Esophagus squamous epithelium (tissue), 5 donors: ENCODE measurements at regions not wholly inside any gene's neighbourhood (a gene's known extent, or its start where the extent isn't known, plus 50 kb on each side); places are given as distances from the start of the nearest gene placed in this dataset.
"Not testable (repeated sequence)": the region's sequence is repeated elsewhere in the genome, so short reads cannot be mapped to it uniquely, and the experiment has no call there.

Experiments
- DNase-seq: peaks from one replicate; lab custom pipeline; 2025; lab: John Stamatoyannopoulos, UW
- H3K27ac ChIP-seq, 4 donors: fragments of 200-600 bp; sonication (generic); one replicate each; pipeline ENCODE4 v1.5.1; 2016 to 2019; ENCODE audit warnings: mild to moderate bottlenecking in 1 of 4
- H3K27me3 ChIP-seq, 4 donors: fragments of 200-600 bp; sonication (generic); 1 replicate in 3 of 4; 2 replicates in 1 of 4; pipeline versions ENCODE4 v1.5.1 to v1.6.0; 2017 to 2021; ENCODE audit warnings: antibody characterized with exemption in 1 of 4
- H3K36me3 ChIP-seq, 3 donors: fragments of 200-600 bp; sonication (generic); one replicate each; pipeline ENCODE4 v1.5.1; 2016 to 2019
- H3K4me1 ChIP-seq, 3 donors: fragments of 200-600 bp; sonication (generic); one replicate each; pipeline ENCODE4 v1.5.1; 2017 to 2019
- H3K4me3 ChIP-seq, 4 donors: fragments of 200-600 bp; sonication (generic); 1 replicate in 3 of 4; 2 replicates in 1 of 4; pipeline ENCODE4 v1.5.1; 2016 to 2019; ENCODE audit warnings: mild to moderate bottlenecking in 2 of 4, moderate library complexity in 1 of 4
- H3K9me3 ChIP-seq, 3 donors: fragments of 200-600 bp; sonication (generic); one replicate each; pipeline ENCODE4 v1.5.1; 2016 to 2019
- POLR2A ChIP-seq, 4 donors: fragments of 450-650 bp; IDR thresholded peaks; one replicate each; pipeline ENCODE4 v1.6.1; 2017; ENCODE audit warnings: antibody characterized with exemption in 4 of 4, mild to moderate bottlenecking in 4 of 4, moderate library complexity in 3 of 4
- WGBS, 2 donors: methylation state at CpG; one replicate each; pipeline ENCODE4 v1.1.5; 2018; 5-methylcytosine and 5-hydroxymethylcytosine counted together
- intact Hi-C: fragments of 100-400 bp; cut with DNase I; formaldehyde crosslinking; loops from one replicate; pipeline ENCODE4 v1.15.0; 2022
- TF ChIP-seq, protein P1 (sequence below), 6 experiments: fragments of 450-650 bp in 4 of 6; fragments of 200-600 bp in 2 of 6; sonication (generic) in 2 of 6; IDR thresholded peaks; one replicate each; pipeline ENCODE4 v1.5.1; 2016 to 2019; ENCODE audit warnings: antibody characterized with exemption in 6 of 6, mild to moderate bottlenecking in 4 of 6, moderate library complexity in 4 of 6
- donor health status: DM: yes; HTN: yes; CAD: no.

DNA sequence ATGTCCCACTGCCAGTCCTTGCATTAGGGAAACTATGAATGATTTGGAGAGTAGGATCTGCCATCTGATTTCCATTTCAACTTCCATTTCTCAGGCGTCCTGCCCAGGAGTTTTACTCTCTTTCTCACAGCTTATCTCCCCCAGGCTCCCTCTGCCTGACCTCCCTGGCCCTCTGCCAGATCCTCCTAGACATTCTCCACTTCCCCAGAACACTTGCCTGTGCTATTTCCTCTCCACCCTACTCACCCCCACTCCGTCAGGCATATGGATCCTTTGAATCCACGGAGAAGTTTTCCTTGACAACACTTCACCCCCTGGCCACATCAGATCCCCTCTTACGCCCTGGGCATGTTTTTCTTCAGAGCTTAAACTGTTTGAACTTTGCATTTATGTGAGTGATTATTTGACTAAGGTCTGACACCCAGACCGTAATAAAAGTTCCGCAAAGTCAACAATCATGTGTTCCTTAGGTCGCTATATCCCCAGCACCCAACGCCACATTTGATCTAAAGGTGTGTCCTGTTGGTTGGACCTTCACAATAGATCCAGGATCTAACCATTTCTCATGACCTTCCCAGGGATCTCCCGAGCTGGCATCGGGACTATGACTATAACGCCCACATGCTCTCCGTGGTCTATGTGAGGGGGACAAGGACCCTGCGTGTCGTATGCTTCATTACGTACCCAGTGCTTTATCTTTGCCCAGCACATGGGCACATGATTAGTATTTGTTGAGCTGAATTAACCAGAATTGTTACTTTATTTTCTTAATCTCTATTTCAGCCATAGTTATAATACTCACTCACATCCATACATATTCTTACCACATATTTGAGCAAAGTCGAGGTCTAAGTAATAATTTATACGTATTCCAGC lies 255.8 kb upstream of the FOXN3 start:
- DNase-seq = no peak
- WGBS, 2 donors = 80 to 83% methylated on average over 17 of the region's 17 CpGs
- no peaks in the 10 kb centered on the region for H3K9me3 ChIP-seq
- H3K27ac ChIP-seq = no peak overlapping the region
- intact Hi-C loops = no loop called here
- H3K4me1 ChIP-seq = peaks cover 0 to 3% (median 0%) of the 10 kb centered on the region in 3 donors
- no peaks in the 10 kb centered on the region for H3K36me3 ChIP-seq
- TF ChIP-seq POLR2A (IDR thresholded peaks at IDR 0.05) = no peak
- TF ChIP-seq, protein P1, sequence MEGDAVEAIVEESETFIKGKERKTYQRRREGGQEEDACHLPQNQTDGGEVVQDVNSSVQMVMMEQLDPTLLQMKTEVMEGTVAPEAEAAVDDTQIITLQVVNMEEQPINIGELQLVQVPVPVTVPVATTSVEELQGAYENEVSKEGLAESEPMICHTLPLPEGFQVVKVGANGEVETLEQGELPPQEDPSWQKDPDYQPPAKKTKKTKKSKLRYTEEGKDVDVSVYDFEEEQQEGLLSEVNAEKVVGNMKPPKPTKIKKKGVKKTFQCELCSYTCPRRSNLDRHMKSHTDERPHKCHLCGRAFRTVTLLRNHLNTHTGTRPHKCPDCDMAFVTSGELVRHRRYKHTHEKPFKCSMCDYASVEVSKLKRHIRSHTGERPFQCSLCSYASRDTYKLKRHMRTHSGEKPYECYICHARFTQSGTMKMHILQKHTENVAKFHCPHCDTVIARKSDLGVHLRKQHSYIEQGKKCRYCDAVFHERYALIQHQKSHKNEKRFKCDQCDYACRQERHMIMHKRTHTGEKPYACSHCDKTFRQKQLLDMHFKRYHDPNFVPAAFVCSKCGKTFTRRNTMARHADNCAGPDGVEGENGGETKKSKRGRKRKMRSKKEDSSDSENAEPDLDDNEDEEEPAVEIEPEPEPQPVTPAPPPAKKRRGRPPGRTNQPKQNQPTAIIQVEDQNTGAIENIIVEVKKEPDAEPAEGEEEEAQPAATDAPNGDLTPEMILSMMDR (IDR thresholded peaks at IDR 0.05) = no peak
- H3K4me3 ChIP-seq = no peak overlapping the region
- no peaks in the 10 kb centered on the region for H3K27me3 ChIP-seq

GRCh38 chr14:89669193-89669592 lies 252.2 kb upstream of the FOXN3 start:
- no peak for TF ChIP-seq POLR2A (IDR thresholded peaks at IDR 0.05)
- TF ChIP-seq, protein P1 (IDR thresholded peaks at IDR 0.05) = no peak
- no peaks in the 10 kb centered on the region for H3K9me3 ChIP-seq
- intact Hi-C loops = no loop called here
- no peak for DNase-seq
- H3K27me3 ChIP-seq = no peaks in the 10 kb centered on the region
- no peaks in the 10 kb centered on the region for H3K36me3 ChIP-seq
- WGBS, 2 donors = 75 to 83% methylated on average over 10 to 11 of the region's 11 CpGs
- no peak overlapping the region for H3K27ac ChIP-seq
- H3K4me1 ChIP-seq = no peaks in the 10 kb centered on the region
- no peak overlapping the region for H3K4me3 ChIP-seq

DNA sequence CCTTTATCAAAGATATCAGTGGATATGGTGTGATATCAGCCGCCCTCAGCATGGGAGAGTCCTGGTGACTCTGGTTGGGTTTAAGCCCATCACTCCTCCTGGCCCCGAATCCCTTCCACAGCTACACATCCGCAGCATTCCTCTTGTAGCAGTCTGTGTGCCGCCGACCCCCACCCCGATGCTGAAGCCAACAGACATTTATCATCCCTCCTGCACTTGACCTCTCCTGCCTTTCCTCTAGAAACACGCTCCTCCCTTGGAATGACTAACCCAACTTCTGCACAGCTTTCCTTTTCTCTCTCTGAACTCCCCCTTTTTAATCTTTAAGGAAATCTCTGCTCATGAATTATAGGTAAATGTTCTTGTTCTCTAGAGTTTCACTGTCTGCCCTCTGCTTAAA lies 250.9 kb upstream of the FOXN3 start:
- Histone ChIP-seq H3K4me3 (no peak overlapping the region), H3K27ac (no peak overlapping the region), H3K36me3 (no peaks in the 10 kb centered on the region), H3K4me1 (no peaks in the 10 kb centered on the region), H3K9me3 (no peaks in the 10 kb centered on the region), H3K27me3 (no peaks in the 10 kb centered on the region)
- intact Hi-C loops = no loop called here
- DNase-seq = no peak
- TF ChIP-seq, protein P1 (IDR thresholded peaks at IDR 0.05) = no peak
- TF ChIP-seq POLR2A (IDR thresholded peaks at IDR 0.05) = no peak
- 51 to 62% methylated on average over 7 of the region's 7 CpGs for WGBS, 2 donors

DNA sequence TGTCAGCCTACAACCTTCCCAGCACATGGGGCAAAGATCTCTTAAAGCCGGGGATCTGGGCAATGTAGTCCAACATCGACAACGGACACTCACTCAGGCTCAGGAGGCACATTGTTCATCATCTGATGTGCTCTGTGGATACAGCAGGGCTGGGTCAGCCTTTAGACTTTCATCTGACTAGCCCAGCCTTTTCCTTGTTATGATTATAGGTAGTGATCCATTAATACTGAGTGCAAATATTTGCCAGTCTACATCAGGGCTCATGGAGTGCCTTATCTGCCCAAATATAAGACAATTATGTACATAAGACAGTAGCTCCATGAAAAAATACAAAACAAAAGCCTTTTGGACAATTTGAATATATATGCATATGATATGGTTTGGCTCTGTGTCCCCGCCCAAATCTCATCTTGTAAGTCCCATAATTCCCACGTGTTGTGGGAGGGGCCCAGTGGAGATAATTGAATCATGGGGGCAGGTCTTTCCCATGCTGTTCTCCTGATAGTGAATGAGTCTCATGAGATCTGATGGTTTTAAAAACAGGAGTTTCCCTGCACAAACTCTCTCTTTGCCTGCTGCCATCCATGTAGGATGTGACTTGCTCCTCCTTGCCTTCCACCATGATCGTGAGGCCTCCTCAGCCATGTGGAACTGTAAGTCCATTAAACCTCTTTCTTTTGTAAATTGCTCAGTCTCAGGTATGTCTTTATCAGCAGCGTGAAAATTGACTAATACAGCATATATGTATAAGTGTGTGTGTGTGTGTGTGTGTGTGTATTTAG lies 248.5 kb upstream of the FOXN3 start:
- DNase-seq, H3K9me3 ChIP-seq, H3K4me1 ChIP-seq, H3K27ac ChIP-seq, H3K4me3 ChIP-seq, intact Hi-C loops, H3K27me3 ChIP-seq, H3K36me3 ChIP-seq: not testable (repeated sequence)
- 88 to 94% methylated on average over 7 of the region's 7 CpGs for WGBS, 2 donors

DNA sequence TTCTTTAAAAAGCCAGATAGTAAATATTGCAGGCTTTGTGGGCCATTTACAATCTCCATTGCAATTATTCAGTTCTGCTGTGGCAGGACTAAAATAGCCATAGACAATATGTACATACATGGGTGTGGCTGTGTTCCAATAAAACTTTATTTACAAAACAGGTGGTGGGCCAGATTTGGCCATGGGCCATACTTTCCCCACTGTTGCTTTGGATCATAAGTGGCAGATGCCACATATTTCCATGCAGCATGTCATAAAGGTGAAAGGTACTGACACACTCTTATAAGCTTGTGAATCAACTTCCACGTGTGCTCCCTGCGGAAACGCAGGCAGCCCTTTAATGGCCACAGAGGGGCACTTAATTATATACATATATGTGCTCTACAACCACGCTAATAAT lies 244.4 kb upstream of the FOXN3 start:
- no peak for DNase-seq
- intact Hi-C loops = no loop called here
- no peak overlapping the region for H3K27ac ChIP-seq
- peaks cover 0 to 14% (median 0%) of the 10 kb centered on the region in 3 donors for H3K4me1 ChIP-seq
- WGBS, 2 donors = 88 to 89% methylated on average over 4 of the region's 4 CpGs
- H3K4me3 ChIP-seq = no peak overlapping the region
- H3K27me3 ChIP-seq = no peaks in the 10 kb centered on the region
- H3K9me3 ChIP-seq = no peaks in the 10 kb centered on the region
- TF ChIP-seq, protein P1 (IDR thresholded peaks at IDR 0.05) = no peak
- no peak for TF ChIP-seq POLR2A (IDR thresholded peaks at IDR 0.05)
- no peaks in the 10 kb centered on the region for H3K36me3 ChIP-seq

DNA sequence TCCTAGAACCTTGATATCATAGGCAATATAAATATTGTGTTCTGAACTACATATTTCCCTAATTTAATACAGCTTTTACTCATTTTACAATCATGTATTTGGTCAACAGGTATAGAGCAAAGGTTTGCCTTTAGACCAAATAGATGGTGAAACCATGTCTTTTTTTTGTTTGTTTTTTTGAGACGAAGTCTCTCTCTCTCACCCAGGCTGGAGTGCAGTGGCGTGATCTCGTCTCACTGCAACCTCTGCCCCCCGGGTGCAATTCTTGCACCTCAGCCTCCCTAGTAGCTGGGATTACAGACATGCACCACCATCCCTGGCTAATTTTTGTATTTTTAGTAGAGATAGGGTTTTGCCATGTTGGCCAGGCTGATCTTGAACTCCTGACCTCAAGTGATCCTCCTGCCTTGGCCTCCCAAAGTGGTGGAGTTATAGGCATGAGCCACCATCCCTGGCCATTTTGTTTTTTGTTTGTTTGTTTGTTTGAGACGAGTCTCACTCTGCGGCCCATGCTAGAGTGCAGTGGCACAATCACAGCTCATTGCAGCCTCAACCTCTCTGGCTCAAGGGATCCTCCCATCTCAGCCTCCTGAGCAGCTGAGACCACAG lies 243.7 kb upstream of the FOXN3 start:
- H3K9me3 ChIP-seq, H3K4me3 ChIP-seq, H3K27ac ChIP-seq, DNase-seq, H3K27me3 ChIP-seq, intact Hi-C loops, H3K36me3 ChIP-seq: not testable (repeated sequence)
- WGBS, 2 donors = 94 to 96% methylated on average over 6 of the region's 6 CpGs
- H3K4me1 ChIP-seq = peaks cover 0 to 14% (median 0%) of the 10 kb centered on the region in 3 donors
